HEK293 (cell line): ENCODE measurements at regions not wholly inside any gene's neighbourhood (a gene's known extent, or its start where the extent isn't known, plus 50 kb on each side); places are given as distances from the start of the nearest gene placed in this dataset.
"Not testable (repeated sequence)": the region's sequence is repeated elsewhere in the genome, so short reads cannot be mapped to it uniquely, and the experiment has no call there.

ENCODE experiments used
- CTCF ChIA-PET: fragments of 350-600 bp; formaldehyde crosslinking; extraction: SDS; loops from one replicate; lab custom pipeline; 2021; ENCODE audit warnings: antibody characterized with exemption; lab: Yijun Ruan, JAX
- POLR2A ChIA-PET: fragments of 300-600 bp; formaldehyde crosslinking; extraction: SDS; loops from one replicate; lab custom pipeline; 2020; ENCODE audit warnings: antibody characterized with exemption, inconsistent platforms; lab: Yijun Ruan, JAX
- H3K27ac ChIP-seq: fragments of 200-500 bp; sonication (Bioruptor generic); 2 replicates; pipeline ENCODE4 v1.5.1; 2014; ENCODE audit warnings: low read depth, low read length, control low read depth, inconsistent platforms; ENCODE audit errors: extremely low read depth
- H3K36me3 ChIP-seq, 2 experiments: fragments of 200-500 bp in 1 of 2; sonication (Bioruptor generic) in 1 of 2; 1 replicate in 1 of 2; 2 replicates in 1 of 2; pipeline ENCODE4 v1.5.1; 2014 to 2017; ENCODE audit warnings: inconsistent platforms in 2 of 2, low read length in 2 of 2; ENCODE audit not compliant: control insufficient read depth in 2 of 2, insufficient read depth in 1 of 2
- H3K4me1 ChIP-seq: fragments of 200-500 bp; sonication (Bioruptor generic); 2 replicates; pipeline ENCODE4 v1.5.1; 2014; ENCODE audit warnings: mild to moderate bottlenecking, low read length, inconsistent platforms; ENCODE audit not compliant: control insufficient read depth, insufficient read depth
- H3K4me3 ChIP-seq: 2 replicates; pipeline ENCODE4 v1.5.1; 2011; ENCODE audit warnings: low read depth, mild to moderate bottlenecking, control low read depth, low read length, moderate library complexity
- H3K9me3 ChIP-seq: fragments of 200-500 bp; sonication (Bioruptor generic); 2 replicates; pipeline ENCODE4 v1.5.1; 2014; ENCODE audit warnings: low read depth, low read length, inconsistent platforms; ENCODE audit not compliant: control insufficient read depth, insufficient read depth
- GFI1B ChIP-seq: fragments of 450-650 bp; formaldehyde crosslinking; IDR thresholded peaks from 2 replicates; pipeline ENCODE4 v1.5.1; 2016; ENCODE audit warnings: missing biosample characterization, missing genetic modification characterization
- GLI2 ChIP-seq: fragments of 450-650 bp; formaldehyde crosslinking; IDR thresholded peaks from 2 replicates; pipeline ENCODE4; 2017; ENCODE audit warnings: missing biosample characterization, missing genetic modification characterization, low read depth, borderline replicate concordance
- GLIS2 ChIP-seq: fragments of 450-650 bp; formaldehyde crosslinking; IDR thresholded peaks from 2 replicates; pipeline ENCODE4 v1.5.1; 2016; ENCODE audit warnings: missing biosample characterization, missing genetic modification characterization
- HOXC10 ChIP-seq: sonication (generic); formaldehyde crosslinking; IDR thresholded peaks from 2 replicates; pipeline ENCODE4 v1.8.1; 2023; ENCODE audit warnings: mild to moderate bottlenecking, missing genetic modification reagents
- PRDM4 ChIP-seq: fragments of 450-650 bp; formaldehyde crosslinking; IDR thresholded peaks from 2 replicates; pipeline ENCODE4 v1.5.1; 2017; ENCODE audit warnings: missing biosample characterization, missing genetic modification characterization
- SCRT2 ChIP-seq: fragments of 450-650 bp; formaldehyde crosslinking; IDR thresholded peaks from 2 replicates; pipeline ENCODE4 v1.5.1; 2016; ENCODE audit warnings: missing biosample characterization, missing genetic modification characterization
- ZBTB6 ChIP-seq: fragments of 450-650 bp; formaldehyde crosslinking; IDR thresholded peaks from 2 replicates; pipeline ENCODE4 v1.5.1; 2017; ENCODE audit warnings: missing biosample characterization, missing genetic modification characterization
- ZBTB7A ChIP-seq: fragments of 450-650 bp; formaldehyde crosslinking; IDR thresholded peaks from 2 replicates; pipeline ENCODE4 v1.5.1; 2016; ENCODE audit warnings: low read depth, missing biosample characterization, missing genetic modification characterization
- ZEB2 ChIP-seq: fragments of 450-650 bp; formaldehyde crosslinking; IDR thresholded peaks from 2 replicates; pipeline ENCODE4 v1.5.1; 2016; ENCODE audit warnings: missing biosample characterization, missing genetic modification characterization
- ZFP37 ChIP-seq: fragments of 450-650 bp; formaldehyde crosslinking; IDR thresholded peaks from 2 replicates; pipeline ENCODE4 v1.5.1; 2016; ENCODE audit warnings: missing biosample characterization, missing genetic modification characterization
- ZNF146 ChIP-seq: fragments of 450-650 bp; formaldehyde crosslinking; IDR thresholded peaks from 2 replicates; pipeline ENCODE4 v1.5.1; 2016; ENCODE audit warnings: missing biosample characterization, missing genetic modification characterization
- ZNF157 ChIP-seq: fragments of 450-650 bp; formaldehyde crosslinking; IDR thresholded peaks from 2 replicates; pipeline ENCODE4 v1.5.1; 2016; ENCODE audit warnings: missing biosample characterization, missing genetic modification characterization
- ZNF16 ChIP-seq: fragments of 450-650 bp; formaldehyde crosslinking; IDR thresholded peaks from 2 replicates; pipeline ENCODE4 v1.5.1; 2016; ENCODE audit warnings: low read depth, missing biosample characterization, missing genetic modification characterization
- ZNF169 ChIP-seq: fragments of 450-650 bp; formaldehyde crosslinking; IDR thresholded peaks from 2 replicates; pipeline ENCODE4 v1.5.1; 2016; ENCODE audit warnings: missing biosample characterization, missing genetic modification characterization
- ZNF302 ChIP-seq: fragments of 450-650 bp; formaldehyde crosslinking; IDR thresholded peaks from 2 replicates; pipeline ENCODE4 v1.5.1; 2016; ENCODE audit warnings: missing biosample characterization, missing genetic modification characterization, low read depth
- ZNF324 ChIP-seq: fragments of 450-650 bp; formaldehyde crosslinking; IDR thresholded peaks from 2 replicates; pipeline ENCODE4 v1.5.1; 2016; ENCODE audit warnings: missing biosample characterization, missing genetic modification characterization
- ZNF335 ChIP-seq: fragments of 450-650 bp; formaldehyde crosslinking; conservative IDR thresholded peaks from 2 replicates; pipeline ENCODE4 v1.5.1; 2016; ENCODE audit warnings: missing biosample characterization, missing genetic modification characterization
- ZNF354C ChIP-seq: fragments of 450-650 bp; formaldehyde crosslinking; IDR thresholded peaks from 2 replicates; pipeline ENCODE4 v1.5.1; 2016; ENCODE audit warnings: missing biosample characterization, missing genetic modification characterization, low read depth, borderline replicate concordance
- ZNF404 ChIP-seq: fragments of 450-650 bp; formaldehyde crosslinking; IDR thresholded peaks from 2 replicates; pipeline ENCODE4 v1.5.1; 2017; ENCODE audit warnings: missing biosample characterization, missing genetic modification characterization
- ZNF416 ChIP-seq: fragments of 450-650 bp; formaldehyde crosslinking; IDR thresholded peaks from 2 replicates; pipeline ENCODE4 v1.5.1; 2016; ENCODE audit warnings: missing biosample characterization, missing genetic modification characterization
- ZNF549 ChIP-seq: fragments of 450-650 bp; IDR thresholded peaks from 2 replicates; pipeline ENCODE4 v1.5.1; 2018; ENCODE audit warnings: missing biosample characterization, missing genetic modification characterization, mild to moderate bottlenecking, inconsistent platforms, moderate library complexity
- ZNF571 ChIP-seq: fragments of 450-650 bp; formaldehyde crosslinking; IDR thresholded peaks from 2 replicates; pipeline ENCODE4 v1.5.0; 2017; ENCODE audit warnings: missing biosample characterization, missing genetic modification characterization
- ZNF580 ChIP-seq: fragments of 450-650 bp; formaldehyde crosslinking; IDR thresholded peaks from 2 replicates; pipeline ENCODE4 v1.5.1; 2016; ENCODE audit warnings: missing biosample characterization, missing genetic modification characterization
- ZNF658 ChIP-seq: fragments of 450-650 bp; formaldehyde crosslinking; IDR thresholded peaks from 2 replicates; pipeline ENCODE4; 2016; ENCODE audit warnings: missing biosample characterization, missing genetic modification characterization
- ZNF664 ChIP-seq: fragments of 450-650 bp; formaldehyde crosslinking; IDR thresholded peaks from 2 replicates; pipeline ENCODE4 v1.5.1; 2016; ENCODE audit warnings: missing biosample characterization, missing genetic modification characterization
- ZNF701 ChIP-seq: fragments of 450-650 bp; formaldehyde crosslinking; IDR thresholded peaks from 2 replicates; pipeline ENCODE4 v1.5.1; 2016; ENCODE audit warnings: missing biosample characterization, missing genetic modification characterization
- ZNF785 ChIP-seq: fragments of 450-650 bp; formaldehyde crosslinking; IDR thresholded peaks from 2 replicates; pipeline ENCODE4 v1.5.1; 2016; ENCODE audit warnings: missing biosample characterization, missing genetic modification characterization
- ZSCAN30 ChIP-seq: fragments of 450-650 bp; IDR thresholded peaks from 2 replicates; pipeline ENCODE4 v1.5.1; 2018; ENCODE audit warnings: missing biosample characterization, mild to moderate bottlenecking, missing genetic modification characterization, moderate library complexity

DNA sequence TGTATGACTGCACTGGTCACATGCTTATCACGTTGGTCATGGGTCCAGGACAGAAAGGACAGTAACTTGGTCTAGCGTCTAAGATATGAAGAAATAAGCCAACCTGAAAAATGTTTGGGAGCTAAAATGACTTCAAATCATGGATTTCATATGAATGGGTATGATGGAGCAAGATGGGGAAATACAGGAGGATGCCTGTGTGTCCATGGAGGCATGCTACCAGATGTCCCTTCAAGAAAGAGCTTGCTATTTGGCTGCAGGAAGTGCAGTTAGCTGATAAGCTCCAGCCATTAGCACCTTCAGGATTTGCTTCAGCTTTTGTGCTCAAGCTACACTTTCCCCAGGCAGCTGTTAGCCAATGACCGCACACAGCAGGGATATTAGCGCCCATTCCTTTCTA lies 164.6 kb upstream of the THBS1 start:
- CTCF ChIA-PET: no interaction called here
- Histone ChIP-seq H3K4me3 (no peak overlapping the region), H3K4me1 (no peaks in the 10 kb centered on the region), H3K9me3 (no peaks in the 10 kb centered on the region), H3K27ac (no peak overlapping the region)
- POLR2A ChIA-PET: no interaction called here
- no peak for TF ChIP-seq ZSCAN30 (tag by site-specific recombination)
- TF ChIP-seq, all 188 proteins: peak for 0
- H3K36me3 ChIP-seq: no peaks in the 10 kb centered on the region

GRCh38 chr15:39417366-39418134 lies 163.3 kb upstream of the THBS1 start:
- CTCF ChIA-PET: no interaction called here
- Histone ChIP-seq H3K4me1 (no peaks in the 10 kb centered on the region), H3K9me3 (no peaks in the 10 kb centered on the region), H3K36me3 (no peaks in the 10 kb centered on the region)
- TF ChIP-seq ZNF664 (tag by site-specific recombination) (no peak), ZNF658 (no peak), ZNF146 (no peak), ZNF335 (tag by site-specific recombination) (no peak), ZNF169 (tag by site-specific recombination) (no peak), ZNF354C (tag by site-specific recombination) (no peak), GLI2 (no peak), GLIS2 (tag by site-specific recombination) (no peak)
- TF ChIP-seq, all 188 proteins: peak for 0
- no peak overlapping the region for H3K4me3 ChIP-seq
- no peak overlapping the region for H3K27ac ChIP-seq
- POLR2A ChIA-PET: no interaction called here

DNA sequence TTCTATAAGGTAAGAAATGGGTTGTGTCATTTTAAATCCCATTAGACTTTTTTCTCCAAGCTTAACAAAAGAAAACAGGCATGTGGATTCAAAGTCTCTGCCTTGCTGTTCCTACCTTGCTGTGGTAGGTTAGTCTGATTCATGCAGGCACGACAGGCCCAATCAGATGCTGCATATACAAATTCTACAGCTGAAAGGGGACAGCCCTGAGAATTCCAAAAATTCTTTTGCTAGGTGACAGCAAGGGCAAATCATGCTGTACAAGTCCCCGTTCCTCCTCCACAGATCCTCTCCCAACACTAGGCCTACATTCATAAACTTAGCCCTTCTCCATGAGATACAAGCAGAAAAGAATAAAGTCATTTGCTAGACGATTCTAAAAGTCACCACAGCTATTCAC lies 161.2 kb upstream of the THBS1 start:
- CTCF ChIA-PET: no interaction called here
- POLR2A ChIA-PET: no interaction called here
- Histone ChIP-seq H3K27ac (no peak overlapping the region), H3K36me3 (no peaks in the 10 kb centered on the region), H3K4me1 (no peaks in the 10 kb centered on the region), H3K9me3 (no peaks in the 10 kb centered on the region), H3K4me3 (no peak overlapping the region)
- TF ChIP-seq ZNF157 (tag by site-specific recombination) (no peak), ZBTB7A (tag by site-specific recombination) (no peak), HOXC10 (no peak), ZNF302 (tag by site-specific recombination) (no peak), ZNF701 (tag by site-specific recombination) (no peak), ZNF658 (no peak), ZNF580 (tag by site-specific recombination) (no peak), ZBTB6 (no peak), ZNF549 (tag by site-specific recombination) (no peak), ZNF785 (no peak), ZNF571 (tag by site-specific recombination) (no peak), ZNF324 (tag by site-specific recombination) (no peak), GFI1B (tag by site-specific recombination) (no peak), SCRT2 (tag by site-specific recombination) (no peak), ZFP37 (tag by site-specific recombination) (no peak), ZNF16 (tag by site-specific recombination) (no peak), ZNF404 (no peak), PRDM4 (tag by site-specific recombination) (no peak), ZNF416 (tag by site-specific recombination) (no peak), ZEB2 (tag by site-specific recombination) (no peak)

DNA sequence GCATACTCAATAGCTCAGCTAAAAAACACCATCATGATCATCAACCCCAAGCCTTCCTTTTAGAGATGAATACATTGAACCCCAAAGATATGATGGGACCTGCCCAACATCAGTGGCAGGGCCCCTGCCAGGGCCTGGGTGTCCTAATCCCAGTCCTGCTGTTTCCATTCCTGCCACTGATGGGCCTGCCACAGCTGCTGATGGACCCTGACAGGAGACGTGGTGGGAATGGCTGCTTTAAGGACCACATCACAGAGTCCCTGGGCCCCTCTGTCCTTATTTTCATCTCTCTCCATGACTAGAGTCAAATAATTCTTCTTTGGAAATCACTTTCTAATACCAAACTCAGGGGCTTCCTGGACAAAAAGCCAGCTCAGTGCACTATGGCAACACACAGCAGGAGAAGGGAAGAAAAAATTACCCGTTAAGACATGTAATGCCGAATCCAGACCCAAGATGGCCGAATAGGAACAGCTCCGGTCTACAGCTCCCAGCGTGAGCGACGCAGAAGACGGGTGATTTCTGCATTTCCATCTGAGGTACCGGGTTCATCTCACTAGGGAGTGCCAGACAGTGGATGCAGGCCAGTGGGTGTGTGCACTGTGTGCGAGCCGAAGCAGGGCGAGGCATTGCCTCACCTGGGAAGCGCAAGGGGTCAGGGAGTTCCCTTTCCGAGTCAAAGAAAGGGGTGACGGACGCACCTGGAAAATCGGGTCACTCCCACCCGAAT lies 160.6 kb upstream of the THBS1 start:
- H3K4me3 ChIP-seq, H3K4me1 ChIP-seq, CTCF ChIA-PET, H3K36me3 ChIP-seq, H3K9me3 ChIP-seq, H3K27ac ChIP-seq, POLR2A ChIA-PET: not testable (repeated sequence)
